Smooth muscle cell (in vitro differentiated cells): ENCODE measurements at regions not wholly inside any gene's neighbourhood (a gene's known extent, or its start where the extent isn't known, plus 50 kb on each side); places are given as distances from the start of the nearest gene placed in this dataset.
"Not testable (repeated sequence)": the region's sequence is repeated elsewhere in the genome, so short reads cannot be mapped to it uniquely, and the experiment has no call there.

Experiments used
- DNase-seq: peaks from one replicate; lab custom pipeline; 2025; ENCODE audit not compliant: unreplicated experiment; lab: John Stamatoyannopoulos, UW
- H2AFZ ChIP-seq: fragments of 200-600 bp; sonication (generic); 2 replicates; pipeline ENCODE4 v1.6.0; 2016; ENCODE audit warnings: antibody characterized with exemption, low read depth, mild to moderate bottlenecking
- H3F3A ChIP-seq: fragments of 200-600 bp; sonication (generic); 2 replicates; pipeline ENCODE4 v1.6.0; 2017; ENCODE audit warnings: antibody characterized with exemption, low read depth
- H3K27ac ChIP-seq: fragments of 200-600 bp; sonication (generic); 2 replicates; pipeline ENCODE4 v1.5.1; 2016; ENCODE audit warnings: low read depth, mild to moderate bottlenecking
- H3K27me3 ChIP-seq: fragments of 200-600 bp; sonication (generic); 2 replicates; pipeline ENCODE4 v1.6.1; 2016; ENCODE audit warnings: low read depth, mild to moderate bottlenecking
- H3K36me3 ChIP-seq: fragments of 200-600 bp; sonication (generic); 2 replicates; pipeline ENCODE4 v1.5.1; 2016; ENCODE audit warnings: low read depth
- H3K4me1 ChIP-seq: fragments of 200-600 bp; sonication (generic); 2 replicates; pipeline ENCODE4 v1.5.1; 2016; ENCODE audit warnings: low read depth
- H3K4me2 ChIP-seq: fragments of 200-600 bp; sonication (generic); 2 replicates; pipeline ENCODE4 v1.6.0; 2016; ENCODE audit warnings: mild to moderate bottlenecking
- H3K4me3 ChIP-seq: fragments of 200-600 bp; sonication (generic); 2 replicates; pipeline ENCODE4 v1.5.1; 2016; ENCODE audit warnings: mild to moderate bottlenecking
- H3K79me2 ChIP-seq: fragments of 200-600 bp; sonication (generic); 2 replicates; pipeline ENCODE4 v1.6.0; 2016; ENCODE audit warnings: low read depth, mild to moderate bottlenecking
- H3K9ac ChIP-seq: fragments of 200-600 bp; sonication (generic); 2 replicates; pipeline ENCODE4 v1.6.0; 2016; ENCODE audit warnings: low read depth
- H3K9me3 ChIP-seq: fragments of 200-600 bp; sonication (generic); replicated peaks from 2 replicates; pipeline ENCODE4 v1.5.1; 2016; ENCODE audit warnings: low read depth
- H4K20me1 ChIP-seq: fragments of 200-600 bp; sonication (generic); 2 replicates; pipeline ENCODE4 v1.6.0; 2016; ENCODE audit warnings: low read depth
- WGBS: methylation state at CpG from one replicate; pipeline ENCODE4 v1.1.7; 2016; ENCODE audit warnings: low lambda C conversion rate; 5-methylcytosine and 5-hydroxymethylcytosine counted together
- TF ChIP-seq, protein P1 (sequence below): fragments of 200-600 bp; sonication (generic); IDR thresholded peaks from 2 replicates; pipeline ENCODE4 v1.5.1; 2017; ENCODE audit warnings: borderline replicate concordance, mild to moderate bottlenecking, antibody characterized with exemption; ENCODE audit not compliant: insufficient read depth, poor library complexity, severe bottlenecking

GRCh38 chr5:63085561-63085960 lies 506.9 kb downstream of the LRRC70 start:
- no peak for DNase-seq
- H3K79me2 ChIP-seq: no peaks in the 10 kb centered on the region
- no peaks in the 10 kb centered on the region for H3K4me1 ChIP-seq
- H3K27ac ChIP-seq: no peak overlapping the region
- no peak overlapping the region for H2AFZ ChIP-seq
- no peak overlapping the region for H3K9ac ChIP-seq
- H3K4me2 ChIP-seq: no peak overlapping the region
- no peaks in the 10 kb centered on the region for H3F3A ChIP-seq
- TF ChIP-seq, protein P1, sequence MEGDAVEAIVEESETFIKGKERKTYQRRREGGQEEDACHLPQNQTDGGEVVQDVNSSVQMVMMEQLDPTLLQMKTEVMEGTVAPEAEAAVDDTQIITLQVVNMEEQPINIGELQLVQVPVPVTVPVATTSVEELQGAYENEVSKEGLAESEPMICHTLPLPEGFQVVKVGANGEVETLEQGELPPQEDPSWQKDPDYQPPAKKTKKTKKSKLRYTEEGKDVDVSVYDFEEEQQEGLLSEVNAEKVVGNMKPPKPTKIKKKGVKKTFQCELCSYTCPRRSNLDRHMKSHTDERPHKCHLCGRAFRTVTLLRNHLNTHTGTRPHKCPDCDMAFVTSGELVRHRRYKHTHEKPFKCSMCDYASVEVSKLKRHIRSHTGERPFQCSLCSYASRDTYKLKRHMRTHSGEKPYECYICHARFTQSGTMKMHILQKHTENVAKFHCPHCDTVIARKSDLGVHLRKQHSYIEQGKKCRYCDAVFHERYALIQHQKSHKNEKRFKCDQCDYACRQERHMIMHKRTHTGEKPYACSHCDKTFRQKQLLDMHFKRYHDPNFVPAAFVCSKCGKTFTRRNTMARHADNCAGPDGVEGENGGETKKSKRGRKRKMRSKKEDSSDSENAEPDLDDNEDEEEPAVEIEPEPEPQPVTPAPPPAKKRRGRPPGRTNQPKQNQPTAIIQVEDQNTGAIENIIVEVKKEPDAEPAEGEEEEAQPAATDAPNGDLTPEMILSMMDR: no peak
- WGBS: 25% methylated on average over 2 of the region's 2 CpGs
- no peaks in the 10 kb centered on the region for H4K20me1 ChIP-seq
- H3K36me3 ChIP-seq: no peaks in the 10 kb centered on the region
- H3K9me3 ChIP-seq: no peaks in the 10 kb centered on the region
- H3K4me3 ChIP-seq: no peak overlapping the region
- H3K27me3 ChIP-seq: no peaks in the 10 kb centered on the region

DNA sequence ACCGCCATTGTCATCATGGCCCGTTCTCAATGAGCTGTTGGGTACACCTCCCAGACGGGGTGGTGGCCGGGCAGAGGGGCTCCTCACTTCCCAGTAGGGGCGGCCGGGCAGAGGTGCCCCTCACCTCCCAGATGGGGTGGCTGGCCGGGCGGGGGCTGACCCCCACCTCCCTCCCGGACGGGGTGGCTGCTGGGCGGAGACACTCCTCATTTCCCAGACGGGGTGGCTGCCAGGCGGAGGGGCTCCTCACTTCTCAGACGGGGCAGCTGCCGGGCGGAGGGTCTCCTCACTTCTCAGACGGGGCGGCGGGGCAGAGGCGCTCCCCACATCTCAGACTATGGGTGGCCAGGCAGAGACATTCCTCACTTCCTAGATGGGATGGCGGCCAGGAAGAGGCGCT lies 505.1 kb downstream of the LRRC70 start:
- not testable (repeated sequence) for H3K9me3 ChIP-seq, H3K9ac ChIP-seq, H3K4me3 ChIP-seq, H4K20me1 ChIP-seq, H3F3A ChIP-seq, H3K36me3 ChIP-seq, H3K27me3 ChIP-seq, H3K27ac ChIP-seq, DNase-seq, H3K4me2 ChIP-seq, H3K4me1 ChIP-seq, H3K79me2 ChIP-seq, H2AFZ ChIP-seq
- WGBS: 97% methylated on average over 21 of the region's 22 CpGs

DNA sequence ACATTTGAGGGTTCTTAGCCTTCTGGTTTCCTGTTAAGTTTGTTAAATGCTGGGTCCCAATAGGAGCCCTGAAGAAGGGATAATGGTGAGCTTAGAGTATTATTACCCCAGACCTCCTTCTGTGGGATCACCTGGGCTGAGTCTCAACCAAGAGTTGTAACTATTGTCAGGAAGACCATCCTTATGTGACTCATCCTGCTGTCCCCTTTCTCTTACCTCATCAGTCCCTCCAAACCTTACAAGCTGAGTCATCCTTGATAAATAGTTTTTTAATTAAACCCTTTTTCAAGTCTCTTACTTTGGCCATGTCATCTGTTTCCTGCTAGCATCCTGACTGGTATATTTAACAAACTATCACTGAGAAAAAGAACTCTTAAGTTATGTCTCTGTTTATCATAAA lies 502.8 kb downstream of the LRRC70 start:
- H2AFZ ChIP-seq: no peak overlapping the region
- no peaks in the 10 kb centered on the region for H3K27me3 ChIP-seq
- no peaks in the 10 kb centered on the region for H3K4me1 ChIP-seq
- H3K36me3 ChIP-seq: no peaks in the 10 kb centered on the region
- H3K27ac ChIP-seq: no peak overlapping the region
- no peaks in the 10 kb centered on the region for H3F3A ChIP-seq
- H3K9ac ChIP-seq: no peak overlapping the region
- no peaks in the 10 kb centered on the region for H3K79me2 ChIP-seq
- no peaks in the 10 kb centered on the region for H4K20me1 ChIP-seq
- H3K9me3 ChIP-seq: no peaks in the 10 kb centered on the region
- H3K4me2 ChIP-seq: no peak overlapping the region
- no peak for DNase-seq
- no peak overlapping the region for H3K4me3 ChIP-seq
- TF ChIP-seq, protein P1: no peak

DNA sequence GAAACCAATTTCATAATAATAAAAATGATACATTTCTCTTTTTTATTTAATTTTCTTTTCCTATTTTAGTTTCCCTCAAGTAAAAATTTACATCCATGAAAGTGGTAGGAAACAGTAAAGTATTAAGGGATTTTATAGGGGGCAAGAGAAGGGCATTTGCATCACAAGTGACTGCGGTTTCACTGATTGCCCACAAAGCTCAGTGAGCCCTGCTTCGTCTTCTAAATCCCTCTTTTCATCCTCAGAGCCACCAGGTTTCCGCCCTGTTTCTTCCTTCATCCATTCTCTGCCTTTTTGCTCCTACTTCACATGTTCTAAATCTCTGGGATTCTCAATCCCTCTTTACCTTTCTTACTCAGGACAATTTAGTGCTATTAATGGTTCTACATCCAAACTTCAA lies 491.4 kb downstream of the LRRC70 start:
- peaks cover 5% of the 10 kb centered on the region for H3K4me1 ChIP-seq
- no peaks in the 10 kb centered on the region for H3K9me3 ChIP-seq
- no peaks in the 10 kb centered on the region for H3K79me2 ChIP-seq
- H4K20me1 ChIP-seq: no peaks in the 10 kb centered on the region
- no peaks in the 10 kb centered on the region for H3K36me3 ChIP-seq
- TF ChIP-seq, protein P1: no peak
- H3K9ac ChIP-seq: no peak overlapping the region
- H3K4me3 ChIP-seq: no peak overlapping the region
- H3K27me3 ChIP-seq: no peaks in the 10 kb centered on the region
- no peak overlapping the region for H3K27ac ChIP-seq
- WGBS: 57% methylated on average over 3 of the region's 3 CpGs
- no peaks in the 10 kb centered on the region for H3F3A ChIP-seq
- H3K4me2 ChIP-seq: no peak overlapping the region
- DNase-seq: no peak
- H2AFZ ChIP-seq: no peak overlapping the region
